ENCODE measurements at regions not wholly inside any gene's neighbourhood (a gene's known extent, or its start where the extent isn't known, plus 50 kb on each side); places are given as distances from the start of the nearest gene placed in this dataset.

DNA sequence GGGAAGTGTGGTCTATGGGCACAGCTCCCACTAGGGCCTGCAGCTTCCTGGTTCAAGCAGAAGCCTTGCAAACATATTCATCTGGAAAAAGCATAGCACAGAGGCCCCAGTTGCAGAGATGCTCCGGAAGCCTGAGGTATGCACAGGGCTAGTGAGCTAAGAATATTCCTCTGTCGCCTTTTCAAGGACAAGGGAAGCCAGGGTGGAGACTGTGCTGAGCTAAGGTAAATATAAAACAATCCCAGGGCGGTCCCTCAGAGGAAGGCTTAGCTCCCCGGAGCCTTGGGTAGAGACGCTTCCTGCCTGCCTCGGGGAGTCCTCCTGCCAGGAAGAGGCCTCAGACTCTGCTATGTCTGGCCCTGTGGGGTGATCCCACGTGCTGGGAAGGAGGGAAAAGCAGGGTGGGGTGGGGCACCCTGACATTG, 134.8 kb upstream of the FOXA2 start:
- no peaks in the 10 kb centered on the region for H3K36me3 ChIP-seq (ENCODE audit: control insufficient read depth in 4 of 4, insufficient read depth in 3 of 4, low read depth in 1 of 4, low read length in 3 of 4)
- TF ChIP-seq HNF4G (IDR thresholded peaks at IDR 0.05) (no peak), NR2F2 (IDR thresholded peaks at IDR 0.05) (peak; percentile 15), FOXA2 (IDR thresholded peaks at IDR 0.05) (no peak), EGR1 (IDR thresholded peaks at IDR 0.05; ENCODE audit: low read depth in 2 of 2) (no peak), SP1 (IDR thresholded peaks at IDR 0.05) (no peak), GABPA (IDR thresholded peaks at IDR 0.05 in 1 of 2, conservative IDR thresholded peaks at IDR 0.05 in 1 of 2) (no peak), RAD21 (IDR thresholded peaks at IDR 0.05) (no peak)
- TF ChIP-seq, protein P1, sequence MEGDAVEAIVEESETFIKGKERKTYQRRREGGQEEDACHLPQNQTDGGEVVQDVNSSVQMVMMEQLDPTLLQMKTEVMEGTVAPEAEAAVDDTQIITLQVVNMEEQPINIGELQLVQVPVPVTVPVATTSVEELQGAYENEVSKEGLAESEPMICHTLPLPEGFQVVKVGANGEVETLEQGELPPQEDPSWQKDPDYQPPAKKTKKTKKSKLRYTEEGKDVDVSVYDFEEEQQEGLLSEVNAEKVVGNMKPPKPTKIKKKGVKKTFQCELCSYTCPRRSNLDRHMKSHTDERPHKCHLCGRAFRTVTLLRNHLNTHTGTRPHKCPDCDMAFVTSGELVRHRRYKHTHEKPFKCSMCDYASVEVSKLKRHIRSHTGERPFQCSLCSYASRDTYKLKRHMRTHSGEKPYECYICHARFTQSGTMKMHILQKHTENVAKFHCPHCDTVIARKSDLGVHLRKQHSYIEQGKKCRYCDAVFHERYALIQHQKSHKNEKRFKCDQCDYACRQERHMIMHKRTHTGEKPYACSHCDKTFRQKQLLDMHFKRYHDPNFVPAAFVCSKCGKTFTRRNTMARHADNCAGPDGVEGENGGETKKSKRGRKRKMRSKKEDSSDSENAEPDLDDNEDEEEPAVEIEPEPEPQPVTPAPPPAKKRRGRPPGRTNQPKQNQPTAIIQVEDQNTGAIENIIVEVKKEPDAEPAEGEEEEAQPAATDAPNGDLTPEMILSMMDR (IDR thresholded peaks at IDR 0.05; ENCODE audit: low read depth, low read length, missing input control), result no peak
- TF ChIP-seq, protein P2, sequence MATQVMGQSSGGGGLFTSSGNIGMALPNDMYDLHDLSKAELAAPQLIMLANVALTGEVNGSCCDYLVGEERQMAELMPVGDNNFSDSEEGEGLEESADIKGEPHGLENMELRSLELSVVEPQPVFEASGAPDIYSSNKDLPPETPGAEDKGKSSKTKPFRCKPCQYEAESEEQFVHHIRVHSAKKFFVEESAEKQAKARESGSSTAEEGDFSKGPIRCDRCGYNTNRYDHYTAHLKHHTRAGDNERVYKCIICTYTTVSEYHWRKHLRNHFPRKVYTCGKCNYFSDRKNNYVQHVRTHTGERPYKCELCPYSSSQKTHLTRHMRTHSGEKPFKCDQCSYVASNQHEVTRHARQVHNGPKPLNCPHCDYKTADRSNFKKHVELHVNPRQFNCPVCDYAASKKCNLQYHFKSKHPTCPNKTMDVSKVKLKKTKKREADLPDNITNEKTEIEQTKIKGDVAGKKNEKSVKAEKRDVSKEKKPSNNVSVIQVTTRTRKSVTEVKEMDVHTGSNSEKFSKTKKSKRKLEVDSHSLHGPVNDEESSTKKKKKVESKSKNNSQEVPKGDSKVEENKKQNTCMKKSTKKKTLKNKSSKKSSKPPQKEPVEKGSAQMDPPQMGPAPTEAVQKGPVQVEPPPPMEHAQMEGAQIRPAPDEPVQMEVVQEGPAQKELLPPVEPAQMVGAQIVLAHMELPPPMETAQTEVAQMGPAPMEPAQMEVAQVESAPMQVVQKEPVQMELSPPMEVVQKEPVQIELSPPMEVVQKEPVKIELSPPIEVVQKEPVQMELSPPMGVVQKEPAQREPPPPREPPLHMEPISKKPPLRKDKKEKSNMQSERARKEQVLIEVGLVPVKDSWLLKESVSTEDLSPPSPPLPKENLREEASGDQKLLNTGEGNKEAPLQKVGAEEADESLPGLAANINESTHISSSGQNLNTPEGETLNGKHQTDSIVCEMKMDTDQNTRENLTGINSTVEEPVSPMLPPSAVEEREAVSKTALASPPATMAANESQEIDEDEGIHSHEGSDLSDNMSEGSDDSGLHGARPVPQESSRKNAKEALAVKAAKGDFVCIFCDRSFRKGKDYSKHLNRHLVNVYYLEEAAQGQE (IDR thresholded peaks at IDR 0.05), result no peak
- no peaks in the 10 kb centered on the region for H3K27me3 ChIP-seq (ENCODE audit: control insufficient read depth in 4 of 4, insufficient read depth in 4 of 4, low read length in 3 of 4)
- 25% methylated on average over 7 of the region's 7 CpGs for WGBS
- no peak overlapping the region for H3K9ac ChIP-seq (ENCODE audit: low read depth in 1 of 2, low read length in 2 of 2)
- H3K9me3 ChIP-seq (ENCODE audit: control insufficient read depth in 4 of 4, low read length in 3 of 4), result no peaks in the 10 kb centered on the region
- no peaks in the 10 kb centered on the region for H3K4me1 ChIP-seq (ENCODE audit: control insufficient read depth in 4 of 4, insufficient read depth in 4 of 4, low read length in 3 of 4)
- no peak overlapping the region for H3K27ac ChIP-seq (ENCODE audit: low read depth in 1 of 2, low read length in 2 of 2)
- H3K4me3 ChIP-seq (ENCODE audit: low read depth in 1 of 3, low read length in 3 of 3), result no peak overlapping the region
- DNase-seq (ENCODE audit: low spot score), result no peak

DNA sequence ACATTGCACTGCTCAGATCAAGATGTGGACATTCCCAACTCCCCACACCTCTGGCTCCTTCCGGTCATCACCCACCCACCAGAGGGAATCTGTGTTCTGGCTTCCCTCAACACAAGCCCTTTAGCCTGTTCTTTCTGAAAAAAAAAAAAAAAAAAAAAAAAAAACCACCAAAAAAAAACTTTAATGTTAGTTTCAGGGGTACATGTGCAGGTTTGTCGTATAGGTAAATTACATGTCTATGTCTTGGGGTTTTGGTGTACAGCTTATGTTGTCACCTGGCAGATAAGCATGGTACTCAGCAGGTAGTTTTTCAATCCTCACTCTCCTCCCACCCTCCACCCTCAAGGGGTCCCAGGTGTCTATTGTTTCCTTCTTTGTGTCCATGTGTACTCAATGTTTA, 135.8 kb upstream of the FOXA2 start:
- no peak for DNase-seq (ENCODE audit: low spot score)
- WGBS, result 80% methylated on average over 2 of the region's 2 CpGs
- no peak overlapping the region for H3K27ac ChIP-seq (ENCODE audit: low read depth in 1 of 2, low read length in 2 of 2)

More for the DNA sequence above, 135.8 kb upstream of the FOXA2 start:
- Histone ChIP-seq H3K36me3 (ENCODE audit: control insufficient read depth in 4 of 4, insufficient read depth in 3 of 4, low read depth in 1 of 4, low read length in 3 of 4) (no peaks in the 10 kb centered on the region), H3K27me3 (ENCODE audit: control insufficient read depth in 4 of 4, insufficient read depth in 4 of 4, low read length in 3 of 4) (no peaks in the 10 kb centered on the region), H3K9ac (ENCODE audit: low read depth in 1 of 2, low read length in 2 of 2) (no peak overlapping the region), H3K4me3 (ENCODE audit: low read depth in 1 of 3, low read length in 3 of 3) (no peak overlapping the region), H3K4me1 (ENCODE audit: control insufficient read depth in 4 of 4, insufficient read depth in 4 of 4, low read length in 3 of 4) (no peaks in the 10 kb centered on the region), H3K9me3 (ENCODE audit: control insufficient read depth in 4 of 4, low read length in 3 of 4) (no peaks in the 10 kb centered on the region)
- TF ChIP-seq, protein P3, sequence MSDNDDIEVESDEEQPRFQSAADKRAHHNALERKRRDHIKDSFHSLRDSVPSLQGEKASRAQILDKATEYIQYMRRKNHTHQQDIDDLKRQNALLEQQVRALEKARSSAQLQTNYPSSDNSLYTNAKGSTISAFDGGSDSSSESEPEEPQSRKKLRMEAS (IDR thresholded peaks at IDR 0.05), result no peak
- TF ChIP-seq YY1 (IDR thresholded peaks at IDR 0.05) (no peak), HNF4G (IDR thresholded peaks at IDR 0.05) (no peak), RXRA (IDR thresholded peaks at IDR 0.05) (no peak), FOXA2 (IDR thresholded peaks at IDR 0.05) (no peak), EGR1 (IDR thresholded peaks at IDR 0.05; ENCODE audit: low read depth in 2 of 2) (no peak), RAD21 (IDR thresholded peaks at IDR 0.05) (no peak), GABPA (IDR thresholded peaks at IDR 0.05 in 1 of 2, conservative IDR thresholded peaks at IDR 0.05 in 1 of 2) (no peak), TAF1 (conservative IDR thresholded peaks at IDR 0.05) (no peak), FOXA1 (IDR thresholded peaks at IDR 0.05) (no peak), SP1 (IDR thresholded peaks at IDR 0.05) (no peak), JUND (IDR thresholded peaks at IDR 0.05) (no peak), HNF4A (conservative IDR thresholded peaks at IDR 0.05) (no peak), NR2F2 (IDR thresholded peaks at IDR 0.05) (no peak)
- TF ChIP-seq, protein P4, sequence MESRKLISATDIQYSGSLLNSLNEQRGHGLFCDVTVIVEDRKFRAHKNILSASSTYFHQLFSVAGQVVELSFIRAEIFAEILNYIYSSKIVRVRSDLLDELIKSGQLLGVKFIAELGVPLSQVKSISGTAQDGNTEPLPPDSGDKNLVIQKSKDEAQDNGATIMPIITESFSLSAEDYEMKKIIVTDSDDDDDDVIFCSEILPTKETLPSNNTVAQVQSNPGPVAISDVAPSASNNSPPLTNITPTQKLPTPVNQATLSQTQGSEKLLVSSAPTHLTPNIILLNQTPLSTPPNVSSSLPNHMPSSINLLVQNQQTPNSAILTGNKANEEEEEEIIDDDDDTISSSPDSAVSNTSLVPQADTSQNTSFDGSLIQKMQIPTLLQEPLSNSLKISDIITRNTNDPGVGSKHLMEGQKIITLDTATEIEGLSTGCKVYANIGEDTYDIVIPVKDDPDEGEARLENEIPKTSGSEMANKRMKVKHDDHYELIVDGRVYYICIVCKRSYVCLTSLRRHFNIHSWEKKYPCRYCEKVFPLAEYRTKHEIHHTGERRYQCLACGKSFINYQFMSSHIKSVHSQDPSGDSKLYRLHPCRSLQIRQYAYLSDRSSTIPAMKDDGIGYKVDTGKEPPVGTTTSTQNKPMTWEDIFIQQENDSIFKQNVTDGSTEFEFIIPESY (IDR thresholded peaks at IDR 0.05), result no peak
- TF ChIP-seq, protein P5, sequence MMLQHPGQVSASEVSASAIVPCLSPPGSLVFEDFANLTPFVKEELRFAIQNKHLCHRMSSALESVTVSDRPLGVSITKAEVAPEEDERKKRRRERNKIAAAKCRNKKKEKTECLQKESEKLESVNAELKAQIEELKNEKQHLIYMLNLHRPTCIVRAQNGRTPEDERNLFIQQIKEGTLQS (IDR thresholded peaks at IDR 0.05), result no peak
- TF ChIP-seq, protein P2 (IDR thresholded peaks at IDR 0.05), result no peak
- TF ChIP-seq, protein P1 (IDR thresholded peaks at IDR 0.05; ENCODE audit: low read depth, low read length, missing input control), result no peak
